Spleen (tissue), 7 donors: ENCODE measurements at regions not wholly inside any gene's neighbourhood (a gene's known extent, or its start where the extent isn't known, plus 50 kb on each side); places are given as distances from the start of the nearest gene placed in this dataset.
"Not testable (repeated sequence)": the region's sequence is repeated elsewhere in the genome, so short reads cannot be mapped to it uniquely, and the experiment has no call there.

Experiments
- POLR2A ChIP-seq, 3 donors: fragments of 450-650 bp; IDR thresholded peaks; one replicate each; pipeline ENCODE4 v1.5.1; 2017; ENCODE audit warnings: antibody characterized with exemption in 3 of 3, mild to moderate bottlenecking in 1 of 3
- POLR2AphosphoS5 ChIP-seq, 3 donors: sonication (generic); formaldehyde crosslinking; IDR thresholded peaks; one replicate each; pipeline ENCODE4 v1.5.1; 2017; ENCODE audit warnings: antibody characterized with exemption in 3 of 3
- TF ChIP-seq, protein P1 (sequence below), 11 experiments: fragments of 200-600 bp in 7 of 11; fragments of 450-650 bp in 4 of 11; sonication (generic) in 4 of 11; IDR thresholded peaks in 8 of 11; conservative IDR thresholded peaks in 3 of 11; 1 replicate in 7 of 11; 2 replicates in 4 of 11; pipeline versions ENCODE4 v1.4.0 to v1.8.0; 2016 to 2021; ENCODE audit warnings: antibody characterized with exemption in 11 of 11, inconsistent platforms in 4 of 11, mild to moderate bottlenecking in 1 of 11
- donor health status: DM: no; HTN: no; CAD: no; lungs with moderate emphysema.
- donor health status: DM: no; HTN: no; CAD: no.
- donor health status: DM: no; HTN: no; CAD: no.

DNA sequence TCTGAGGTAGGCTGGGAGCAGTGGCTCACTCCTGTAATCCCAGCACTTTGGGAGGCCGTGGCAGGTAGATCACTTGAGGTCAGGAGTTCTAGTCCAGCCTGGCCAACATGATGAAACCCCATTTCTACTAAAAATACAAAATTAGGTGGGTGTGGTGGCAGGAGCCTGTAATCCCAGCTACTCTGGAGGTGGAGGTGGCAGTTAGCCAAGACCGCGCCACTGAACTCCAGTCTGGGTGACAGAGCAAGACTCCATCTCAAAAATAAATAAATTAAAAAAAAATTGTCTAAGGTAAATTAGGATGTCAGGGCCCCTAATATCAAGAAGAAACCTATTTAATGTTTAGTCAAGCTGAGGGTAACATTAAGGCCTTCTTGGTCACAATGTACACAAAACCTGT lies 123.7 kb upstream of the TUSC1 start:
- TF ChIP-seq POLR2A, POLR2AphosphoS5 (IDR thresholded peaks at IDR 0.05): not testable (repeated sequence)
- TF ChIP-seq, protein P1, sequence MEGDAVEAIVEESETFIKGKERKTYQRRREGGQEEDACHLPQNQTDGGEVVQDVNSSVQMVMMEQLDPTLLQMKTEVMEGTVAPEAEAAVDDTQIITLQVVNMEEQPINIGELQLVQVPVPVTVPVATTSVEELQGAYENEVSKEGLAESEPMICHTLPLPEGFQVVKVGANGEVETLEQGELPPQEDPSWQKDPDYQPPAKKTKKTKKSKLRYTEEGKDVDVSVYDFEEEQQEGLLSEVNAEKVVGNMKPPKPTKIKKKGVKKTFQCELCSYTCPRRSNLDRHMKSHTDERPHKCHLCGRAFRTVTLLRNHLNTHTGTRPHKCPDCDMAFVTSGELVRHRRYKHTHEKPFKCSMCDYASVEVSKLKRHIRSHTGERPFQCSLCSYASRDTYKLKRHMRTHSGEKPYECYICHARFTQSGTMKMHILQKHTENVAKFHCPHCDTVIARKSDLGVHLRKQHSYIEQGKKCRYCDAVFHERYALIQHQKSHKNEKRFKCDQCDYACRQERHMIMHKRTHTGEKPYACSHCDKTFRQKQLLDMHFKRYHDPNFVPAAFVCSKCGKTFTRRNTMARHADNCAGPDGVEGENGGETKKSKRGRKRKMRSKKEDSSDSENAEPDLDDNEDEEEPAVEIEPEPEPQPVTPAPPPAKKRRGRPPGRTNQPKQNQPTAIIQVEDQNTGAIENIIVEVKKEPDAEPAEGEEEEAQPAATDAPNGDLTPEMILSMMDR (IDR thresholded peaks at IDR 0.05 in 8 of 11, conservative IDR thresholded peaks at IDR 0.05 in 3 of 11) = not testable (repeated sequence)
